ENCODE measurements at regions not wholly inside any gene's neighbourhood (a gene's known extent, or its start where the extent isn't known, plus 50 kb on each side); places are given as distances from the start of the nearest gene placed in this dataset.
A peak's percentile ranks its signal among the peaks of the same experiment; 100 is the strongest.
"Not testable (repeated sequence)": the region's sequence is repeated elsewhere in the genome, so short reads cannot be mapped to it uniquely, and the experiment has no call there.

- no peak for DNase-seq
Measured at GRCh38 chr4:183816882-183817509, 88.1 kb upstream of the STOX2 start.

DNA sequence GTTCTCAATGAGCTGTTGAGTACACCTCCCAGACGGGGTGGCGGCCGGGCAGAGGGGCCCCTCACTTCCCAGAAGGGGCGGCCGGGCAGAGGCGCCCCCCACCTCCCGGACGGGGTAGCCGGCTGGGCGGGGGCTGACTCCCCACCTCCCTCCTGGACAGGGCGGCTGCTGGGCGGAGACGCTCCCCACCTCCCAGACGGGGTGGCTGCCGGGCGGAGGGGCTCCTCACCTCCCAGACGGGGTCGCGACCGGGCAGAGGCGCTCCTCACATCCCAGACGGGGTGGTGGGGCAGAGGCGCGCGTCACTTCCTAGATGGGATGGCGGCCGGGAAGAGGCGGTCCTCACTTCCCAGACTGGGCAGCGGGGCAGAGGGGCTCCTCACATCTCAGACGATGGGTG lies 86.5 kb upstream of the STOX2 start:
- not testable (repeated sequence) for DNase-seq

GRCh38 chr4:183821076-183821853 lies 83.8 kb upstream of the STOX2 start:
- DNase-seq: no peak

- no peak for DNase-seq
Measured at GRCh38 chr4:183823434-183823833, 81.7 kb upstream of the STOX2 start.

- no peak for DNase-seq
Measured at GRCh38 chr4:183825346-183825745, 79.8 kb upstream of the STOX2 start.

GRCh38 chr4:183826461-183826860 lies 78.6 kb upstream of the STOX2 start:
- DNase-seq: no peak

DNA sequence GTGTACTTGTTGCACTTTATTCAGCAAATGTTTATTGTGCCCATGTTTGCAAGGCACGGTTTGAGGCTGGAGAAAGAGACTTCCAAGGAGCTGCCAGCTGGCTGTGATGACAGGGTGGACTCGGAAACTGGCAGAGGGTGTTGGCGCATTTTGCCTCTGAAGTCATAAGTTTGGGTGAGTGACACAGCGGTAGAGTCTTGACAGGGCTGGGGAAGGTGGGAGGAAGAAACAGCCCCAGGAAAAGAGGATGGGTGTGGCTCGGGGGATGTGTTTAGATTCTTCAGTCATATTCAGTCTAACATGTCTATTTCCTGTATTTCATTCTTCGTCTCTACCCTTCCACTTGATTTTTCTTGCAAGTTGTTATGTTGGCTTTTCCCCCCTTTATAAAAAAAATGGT lies 77.0 kb upstream of the STOX2 start:
- no peak for DNase-seq

- DNase-seq: no peak
Measured at GRCh38 chr4:183828839-183829238, 76.3 kb upstream of the STOX2 start.

DNA sequence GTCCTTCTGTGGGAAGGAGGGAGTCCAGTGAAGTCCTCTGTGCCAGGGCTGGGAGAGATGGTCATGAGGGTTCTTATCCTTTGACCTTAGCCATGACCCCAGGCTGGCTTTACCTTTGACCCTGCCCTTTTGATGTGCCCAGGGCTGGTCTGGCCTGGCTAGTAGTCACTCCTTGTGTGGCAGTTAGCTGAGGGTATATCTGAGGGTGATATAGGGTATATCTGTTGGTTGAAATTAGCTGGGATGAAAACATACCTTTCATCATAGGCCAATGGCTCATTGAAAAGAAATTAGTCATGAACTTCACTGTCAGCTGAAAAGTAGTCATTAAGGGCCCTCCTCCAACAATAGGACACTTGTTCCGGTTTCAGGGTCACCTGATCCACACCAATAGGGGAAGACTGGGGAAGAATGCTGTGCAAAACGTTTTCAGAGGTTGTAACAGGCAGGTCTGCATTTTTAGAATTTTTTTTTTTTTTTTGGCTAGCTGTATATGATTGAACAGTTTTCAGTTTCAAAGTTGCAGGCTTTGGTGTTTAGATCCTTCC lies 74.6 kb upstream of the STOX2 start:
- DNase-seq: no peak

- no peak for DNase-seq
Measured at GRCh38 chr4:183831026-183831446, 74.1 kb upstream of the STOX2 start.

DNA sequence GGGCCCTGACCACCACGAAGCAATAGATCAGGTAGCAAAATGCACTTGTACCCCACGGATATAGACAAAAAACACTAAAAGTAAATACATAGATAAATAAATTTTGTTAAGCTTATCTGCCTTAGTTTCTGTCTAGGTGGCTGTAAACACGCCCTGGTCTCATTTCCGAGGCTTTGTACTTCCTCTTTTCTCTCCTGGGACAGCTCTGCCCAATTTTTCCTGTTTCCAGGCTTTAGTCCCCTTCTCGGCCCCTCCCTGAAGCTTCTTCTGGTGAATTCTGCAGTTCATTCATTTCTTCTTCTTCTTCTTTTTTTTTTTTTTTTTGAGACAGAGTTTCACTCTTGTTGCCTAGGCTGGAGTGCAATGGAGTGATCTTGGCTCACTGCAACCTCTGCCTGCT lies 73.4 kb upstream of the STOX2 start:
- DNase-seq: no peak

DNA sequence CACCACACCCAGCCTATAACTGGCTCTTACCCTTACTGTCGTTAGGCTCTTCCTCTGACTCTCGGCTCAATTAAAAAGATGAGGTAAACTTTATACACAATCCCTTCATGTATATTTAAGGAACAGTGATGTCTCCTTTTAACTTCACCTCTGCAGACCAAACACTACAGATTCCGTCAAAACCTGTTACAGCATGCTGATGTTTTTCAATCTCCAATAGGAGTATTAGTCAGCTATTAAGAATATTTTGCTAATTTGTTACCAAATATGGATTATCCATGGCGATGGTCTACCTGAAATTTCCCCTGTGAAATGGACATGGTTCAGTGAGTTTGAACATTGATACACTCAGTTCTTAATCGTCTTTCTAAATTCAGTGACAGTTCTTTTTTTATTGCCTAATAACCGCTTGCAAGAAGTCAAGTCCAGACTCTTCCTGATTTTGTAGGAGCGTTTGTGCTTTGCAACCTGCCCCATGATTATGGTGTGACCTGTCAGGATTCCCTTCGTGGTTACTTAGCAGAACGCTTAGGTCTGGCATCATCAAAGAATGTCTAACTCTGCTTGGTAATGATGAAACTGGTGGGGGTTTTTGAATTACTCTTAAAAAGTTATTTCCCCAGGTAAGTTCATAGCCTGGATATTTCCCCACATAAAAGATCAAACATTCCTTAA lies 72.2 kb upstream of the STOX2 start:
- no peak for DNase-seq

DNA sequence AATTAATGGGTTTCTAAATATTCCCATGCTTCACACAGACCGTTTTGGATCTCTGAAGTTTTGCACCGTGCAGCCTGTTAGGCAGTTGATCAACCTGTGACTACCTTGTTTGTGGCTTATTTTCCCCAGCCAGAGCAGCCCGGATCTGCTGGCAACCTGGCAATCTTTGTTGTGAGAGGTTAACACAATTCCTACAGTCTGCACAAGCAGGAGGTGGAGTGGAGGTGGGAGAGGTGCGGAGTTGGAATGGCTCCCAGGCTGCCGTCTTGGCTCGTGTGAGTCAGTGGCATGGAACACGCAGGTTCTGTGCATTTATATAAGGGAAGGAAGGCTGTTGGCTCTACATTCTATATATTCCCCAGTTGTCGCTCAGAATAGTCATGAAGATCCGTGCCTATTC lies 70.9 kb upstream of the STOX2 start:
- no peak for DNase-seq

DNA sequence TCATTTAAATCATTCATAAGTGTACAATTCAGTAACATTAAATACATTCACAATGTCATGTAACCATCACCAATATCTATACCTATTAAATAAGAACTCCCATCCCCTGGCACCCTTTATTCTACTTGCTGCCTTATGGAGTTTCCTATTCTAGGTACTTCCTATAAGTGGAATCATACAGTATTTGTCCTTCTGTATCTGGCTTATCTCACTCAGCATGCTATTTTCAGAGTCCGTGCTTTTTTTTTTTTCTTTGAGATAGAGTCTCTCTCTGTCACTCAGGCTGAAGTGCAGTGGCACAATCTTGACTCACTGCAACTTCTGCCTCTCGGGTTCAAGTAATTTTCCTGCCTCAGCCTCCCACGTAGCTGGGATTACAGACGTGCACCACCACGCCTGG lies 67.9 kb upstream of the STOX2 start:
- DNase-seq: no peak

- DNase-seq: no peak
Measured at GRCh38 chr4:183838987-183839712, 66.0 kb upstream of the STOX2 start.

DNA sequence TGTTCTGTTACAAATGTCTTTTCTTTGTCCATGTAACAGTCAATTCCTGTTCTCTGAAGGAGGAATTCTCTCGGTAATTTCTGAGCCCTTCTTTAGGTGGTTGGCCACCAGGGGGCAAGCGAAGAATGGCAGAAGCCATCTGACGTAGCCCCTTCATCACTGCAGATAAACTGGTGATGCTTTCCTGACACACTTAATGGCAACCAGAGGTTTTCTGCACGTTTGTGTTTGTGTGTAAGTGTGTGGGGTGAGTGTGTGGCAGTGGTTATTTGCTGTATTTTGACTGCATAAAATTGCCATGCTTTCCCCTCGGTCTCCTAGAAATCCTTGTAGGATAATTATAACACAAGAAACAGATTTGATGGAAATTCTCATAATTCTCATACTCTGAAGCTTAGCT lies 64.8 kb upstream of the STOX2 start:
- DNase-seq: peak; percentile 45

- DNase-seq: no peak
Measured at GRCh38 chr4:183841001-183841400, 64.1 kb upstream of the STOX2 start.

DNA sequence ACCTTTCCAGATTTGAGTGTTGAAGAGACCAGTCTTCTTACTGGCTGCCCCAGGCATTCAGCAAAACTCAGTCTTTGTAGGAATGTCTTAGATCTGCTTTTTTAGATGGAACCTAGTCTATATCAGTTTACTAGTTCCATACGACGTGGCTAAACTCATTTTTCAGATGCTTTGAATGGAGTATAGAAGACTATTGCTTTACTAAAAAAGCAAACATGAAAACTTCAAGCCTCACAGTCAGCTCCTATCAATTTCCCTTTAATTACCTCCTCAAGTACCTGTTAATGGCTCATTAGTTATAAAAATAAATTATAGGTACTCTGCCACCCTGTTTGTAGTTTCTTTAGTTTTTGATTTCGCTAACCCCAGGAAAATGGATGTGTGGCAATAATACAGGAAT lies 63.0 kb upstream of the STOX2 start:
- no peak for DNase-seq

DNA sequence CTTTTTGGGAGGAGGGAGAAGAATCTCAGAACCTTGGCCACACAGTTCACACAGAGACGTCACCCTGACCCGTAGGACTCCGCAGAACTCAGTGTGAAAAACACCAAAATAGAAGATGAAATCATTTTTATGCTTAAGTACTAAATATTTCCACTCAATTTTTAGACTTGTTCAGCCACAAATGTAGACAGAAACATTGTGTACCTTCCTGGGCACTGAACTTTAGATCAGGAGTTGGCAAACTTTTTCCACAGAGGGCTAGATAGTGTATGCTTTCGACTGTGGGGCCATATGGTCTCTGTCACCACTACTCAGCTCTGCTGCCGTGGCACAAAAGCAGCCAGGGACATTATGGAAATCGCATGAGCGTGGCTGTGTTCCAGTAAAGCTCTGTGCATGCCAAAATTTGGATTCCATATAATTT lies 61.8 kb upstream of the STOX2 start:
- no peak for DNase-seq

DNA sequence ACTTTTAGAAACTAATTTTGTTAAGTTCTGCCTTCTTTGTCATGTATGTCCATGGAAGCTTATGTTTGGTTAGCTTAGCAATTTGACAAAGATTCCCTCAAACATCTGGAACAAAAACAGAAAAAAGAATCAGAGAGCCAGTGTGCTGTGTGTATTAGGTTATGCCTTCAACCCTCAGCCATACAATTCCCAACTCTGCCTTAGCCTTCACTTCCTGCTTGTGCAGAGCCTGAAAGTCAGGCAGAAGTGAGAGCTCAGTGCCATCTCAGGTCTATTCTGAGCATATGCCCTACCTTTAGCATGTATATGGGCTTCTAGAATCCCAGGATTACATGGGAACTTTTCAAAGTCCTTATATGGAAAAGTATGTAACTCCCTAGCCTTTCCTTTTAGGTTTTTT lies 58.2 kb upstream of the STOX2 start:
- DNase-seq: no peak

GRCh38 chr4:183848805-183849204 lies 56.3 kb upstream of the STOX2 start:
- DNase-seq: no peak

DNA sequence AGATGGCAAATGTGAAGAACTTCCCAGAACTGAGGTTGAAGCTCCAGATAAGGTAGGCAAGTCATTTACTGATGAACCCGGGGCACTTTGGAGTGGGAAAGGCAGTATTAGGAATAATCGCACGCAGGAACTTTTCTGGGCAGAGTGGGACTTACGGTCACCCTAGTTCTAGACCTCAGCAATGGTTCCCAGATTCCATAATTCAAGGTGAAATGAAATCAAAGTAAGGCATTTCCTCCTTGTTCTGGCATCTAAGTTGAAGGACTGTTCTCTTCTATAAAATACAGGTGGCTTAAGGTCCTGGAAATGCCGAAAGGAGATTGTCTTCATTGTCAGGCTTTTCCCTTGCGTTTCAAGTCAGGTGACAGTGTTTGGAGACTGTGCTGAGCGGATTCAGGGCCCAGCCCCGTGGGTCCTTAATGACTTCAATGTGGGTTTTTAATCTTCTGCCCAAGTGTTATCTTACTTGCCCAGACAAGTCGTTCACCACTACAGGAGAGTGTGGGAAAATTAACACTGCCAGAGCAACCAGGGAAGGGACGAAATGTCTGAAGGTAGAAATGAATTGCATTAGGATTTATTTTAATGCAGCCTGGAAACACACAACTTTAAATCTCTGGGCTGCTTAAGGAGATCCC lies 52.1 kb upstream of the STOX2 start:
- no peak for DNase-seq

GRCh38 chr4:183853548-183853940 lies 51.6 kb upstream of the STOX2 start:
- DNase-seq: no peak

All from T-helper 9 cell (primary cell).